ENCODE measurements at regions not wholly inside any gene's neighbourhood (a gene's known extent, or its start where the extent isn't known, plus 50 kb on each side); places are given as distances from the start of the nearest gene placed in this dataset.
"Not testable (repeated sequence)": the region's sequence is repeated elsewhere in the genome, so short reads cannot be mapped to it uniquely, and the experiment has no call there.

DNA sequence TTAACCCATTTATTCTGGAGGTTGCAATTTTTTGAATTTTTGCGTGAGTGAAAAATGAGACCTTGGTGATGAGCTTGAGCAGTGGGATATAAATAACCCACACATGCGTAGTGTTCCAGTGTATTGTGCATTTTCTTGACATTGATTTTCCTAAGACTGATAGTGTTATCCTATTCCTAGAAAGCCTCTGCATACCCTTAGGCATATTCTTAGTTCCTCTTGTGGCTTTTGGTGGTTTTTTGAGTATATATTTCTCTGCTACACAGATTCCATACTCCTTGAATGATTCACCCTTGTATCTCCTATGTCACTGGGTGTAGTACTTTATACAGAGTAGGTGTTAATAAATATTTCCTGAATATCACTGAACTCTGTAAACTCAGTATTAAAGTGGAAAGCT lies 363.4 kb upstream of the PDE3A start:
- no TSS peak for BruUV-seq (replicated peaks)
- CTCF ChIA-PET: no interaction called here
- DNase-seq: no peak
- POLR2A ChIA-PET: no interaction called here
- Histone ChIP-seq H3K4me1 (peaks cover 7% of the 10 kb centered on the region; the same call in 1 of the 2 replicates), H3K9me3 (no peaks in the 10 kb centered on the region), H3K4me3 (ENCODE audit: low read depth, low read length) (no peak overlapping the region), H3K36me3 (ENCODE audit: control insufficient read depth, insufficient read depth, low read length) (no peaks in the 10 kb centered on the region), H3K27me3 (replicated peaks; ENCODE audit: control insufficient read depth, insufficient read depth, low read length) (no peaks in the 10 kb centered on the region)
- Mint-ChIP-seq H3K9me3 (ENCODE audit: unreplicated experiment) (peaks cover under 1% of the 10 kb centered on the region), H3K36me3 (ENCODE audit: insufficient read depth, unreplicated experiment) (no peaks in the 10 kb centered on the region), H3K4me1 (ENCODE audit: low read depth, unreplicated experiment) (no peaks in the 10 kb centered on the region), H3K27me3 (ENCODE audit: insufficient read depth, unreplicated experiment) (peaks cover 3% of the 10 kb centered on the region), H3K4me3 (ENCODE audit: unreplicated experiment) (no peak overlapping the region), H3K27ac (ENCODE audit: unreplicated experiment) (no peak overlapping the region)
- intact Hi-C loops (cut with micrococcal nuclease; ENCODE audit: unreplicated experiment): no loop called here
- TF ChIP-seq, protein P1, sequence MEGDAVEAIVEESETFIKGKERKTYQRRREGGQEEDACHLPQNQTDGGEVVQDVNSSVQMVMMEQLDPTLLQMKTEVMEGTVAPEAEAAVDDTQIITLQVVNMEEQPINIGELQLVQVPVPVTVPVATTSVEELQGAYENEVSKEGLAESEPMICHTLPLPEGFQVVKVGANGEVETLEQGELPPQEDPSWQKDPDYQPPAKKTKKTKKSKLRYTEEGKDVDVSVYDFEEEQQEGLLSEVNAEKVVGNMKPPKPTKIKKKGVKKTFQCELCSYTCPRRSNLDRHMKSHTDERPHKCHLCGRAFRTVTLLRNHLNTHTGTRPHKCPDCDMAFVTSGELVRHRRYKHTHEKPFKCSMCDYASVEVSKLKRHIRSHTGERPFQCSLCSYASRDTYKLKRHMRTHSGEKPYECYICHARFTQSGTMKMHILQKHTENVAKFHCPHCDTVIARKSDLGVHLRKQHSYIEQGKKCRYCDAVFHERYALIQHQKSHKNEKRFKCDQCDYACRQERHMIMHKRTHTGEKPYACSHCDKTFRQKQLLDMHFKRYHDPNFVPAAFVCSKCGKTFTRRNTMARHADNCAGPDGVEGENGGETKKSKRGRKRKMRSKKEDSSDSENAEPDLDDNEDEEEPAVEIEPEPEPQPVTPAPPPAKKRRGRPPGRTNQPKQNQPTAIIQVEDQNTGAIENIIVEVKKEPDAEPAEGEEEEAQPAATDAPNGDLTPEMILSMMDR (IDR thresholded peaks at IDR 0.05; ENCODE audit: insufficient read depth in 1 of 2, low read depth in 1 of 2, low read length in 1 of 2, severe bottlenecking in 1 of 2, unreplicated experiment in 1 of 2): no peak

DNA sequence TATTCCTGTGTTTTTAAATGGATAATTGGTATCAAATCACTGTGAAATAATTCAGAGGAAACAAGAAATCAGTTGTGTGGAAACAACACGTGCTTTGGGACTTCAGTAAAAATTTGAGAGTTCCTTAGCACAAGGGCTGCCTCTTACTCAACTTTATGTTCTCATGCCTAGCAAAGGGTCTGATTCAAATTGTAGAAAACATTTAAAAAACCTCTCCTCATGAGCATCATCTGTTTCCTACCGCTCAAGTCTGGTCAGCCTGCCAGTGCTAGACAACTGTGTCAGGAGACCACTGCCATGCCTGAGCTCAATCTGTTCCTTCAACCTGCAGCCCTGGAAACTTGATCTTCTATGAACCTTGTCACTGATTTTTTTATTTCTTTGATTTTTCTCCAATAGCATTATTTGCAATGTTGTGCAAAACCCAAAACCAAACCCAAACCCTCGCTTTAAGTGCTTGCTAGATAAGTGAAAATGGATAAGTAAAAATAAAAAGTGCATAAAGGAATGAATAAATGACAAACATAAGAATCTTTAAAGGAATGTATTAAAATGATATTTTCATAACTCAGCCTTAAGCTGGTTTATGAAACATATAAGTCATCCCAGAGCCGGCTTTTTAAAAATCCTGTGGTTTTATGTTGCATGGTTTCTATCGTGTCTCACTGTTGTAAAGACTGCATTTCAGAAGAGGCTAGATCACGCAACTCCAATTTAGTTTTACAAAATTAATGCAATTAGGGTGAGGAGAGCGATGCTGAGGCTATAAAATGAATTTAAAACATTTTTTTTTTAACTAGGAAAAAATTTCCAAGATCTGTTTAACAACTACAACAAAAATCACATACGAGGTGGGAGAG lies 361.2 kb upstream of the PDE3A start:
- Histone ChIP-seq H3K4me3 (ENCODE audit: low read depth, low read length) (no peak overlapping the region), H3K27me3 (replicated peaks; ENCODE audit: control insufficient read depth, insufficient read depth, low read length) (no peaks in the 10 kb centered on the region), H3K4me1 (no peaks in the 10 kb centered on the region), H3K36me3 (ENCODE audit: control insufficient read depth, insufficient read depth, low read length) (no peaks in the 10 kb centered on the region), H3K9me3 (no peaks in the 10 kb centered on the region)
- H3K9me3 Mint-ChIP-seq (ENCODE audit: unreplicated experiment): peaks cover 11% of the 10 kb centered on the region
- TF ChIP-seq, protein P1 (IDR thresholded peaks at IDR 0.05; ENCODE audit: insufficient read depth in 1 of 2, low read depth in 1 of 2, low read length in 1 of 2, severe bottlenecking in 1 of 2, unreplicated experiment in 1 of 2): no peak
- no peaks in the 10 kb centered on the region for H3K4me1 Mint-ChIP-seq (ENCODE audit: low read depth, unreplicated experiment)
- H3K4me3 Mint-ChIP-seq (ENCODE audit: unreplicated experiment): no peak overlapping the region
- no TSS peak for BruUV-seq (replicated peaks)
- POLR2A ChIA-PET: no interaction called here
- DNase-seq: no peak
- no peaks in the 10 kb centered on the region for H3K36me3 Mint-ChIP-seq (ENCODE audit: insufficient read depth, unreplicated experiment)
- CTCF ChIA-PET: no interaction called here
- no peak overlapping the region for H3K27ac Mint-ChIP-seq (ENCODE audit: unreplicated experiment)
- intact Hi-C loops (cut with micrococcal nuclease; ENCODE audit: unreplicated experiment): no loop called here
- peaks cover 3% of the 10 kb centered on the region for H3K27me3 Mint-ChIP-seq (ENCODE audit: insufficient read depth, unreplicated experiment)

DNA sequence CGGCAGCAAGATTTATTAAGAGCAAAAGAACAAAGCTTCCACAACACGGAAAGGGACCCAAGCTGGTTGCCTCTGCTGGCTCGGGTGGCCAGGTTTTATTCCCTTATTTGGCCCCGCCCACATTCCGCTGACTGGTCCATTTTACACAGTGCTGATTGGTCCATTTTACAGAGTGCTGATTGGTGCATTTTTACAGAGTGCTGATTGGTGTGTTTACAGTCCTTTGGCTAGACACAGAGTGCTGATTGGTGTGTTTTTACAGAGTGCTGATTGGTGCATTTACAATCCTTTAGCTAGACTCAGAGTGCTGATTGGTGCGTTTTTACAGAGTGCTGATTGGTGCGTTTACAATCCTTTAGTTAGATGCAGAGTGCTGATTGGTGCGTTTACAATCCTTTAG lies 358.4 kb upstream of the PDE3A start:
- H3K27me3 Mint-ChIP-seq (ENCODE audit: insufficient read depth, unreplicated experiment); H3K4me1 ChIP-seq; DNase-seq; POLR2A ChIA-PET; intact Hi-C loops (cut with micrococcal nuclease; ENCODE audit: unreplicated experiment); CTCF ChIA-PET; BruUV-seq (replicated peaks); H3K4me3 ChIP-seq (ENCODE audit: low read depth, low read length); H3K9me3 ChIP-seq; H3K36me3 Mint-ChIP-seq (ENCODE audit: insufficient read depth, unreplicated experiment); H3K36me3 ChIP-seq (ENCODE audit: control insufficient read depth, insufficient read depth, low read length); H3K4me3 Mint-ChIP-seq (ENCODE audit: unreplicated experiment); H3K27me3 ChIP-seq (replicated peaks; ENCODE audit: control insufficient read depth, insufficient read depth, low read length); H3K27ac Mint-ChIP-seq (ENCODE audit: unreplicated experiment); H3K4me1 Mint-ChIP-seq (ENCODE audit: low read depth, unreplicated experiment): not testable (repeated sequence)
- H3K9me3 Mint-ChIP-seq (ENCODE audit: unreplicated experiment): peaks cover 26% of the 10 kb centered on the region
